GM12875 (cell line): ENCODE measurements at regions not wholly inside any gene's neighbourhood (a gene's known extent, or its start where the extent isn't known, plus 50 kb on each side); places are given as distances from the start of the nearest gene placed in this dataset.
"Not testable (repeated sequence)": the region's sequence is repeated elsewhere in the genome, so short reads cannot be mapped to it uniquely, and the experiment has no call there.

Experiments
- H3K4me3 ChIP-seq: one replicate; pipeline ENCODE4 v1.5.1; 2011; ENCODE audit warnings: low read depth, low read length, control low read depth
- CTCF ChIP-seq: IDR thresholded peaks from 2 replicates; pipeline ENCODE4 v1.5.1; 2011; ENCODE audit warnings: low read depth, mild to moderate bottlenecking, control low read depth, inconsistent platforms, low read length, moderate library complexity, borderline replicate concordance; ENCODE audit not compliant: insufficient read depth

GRCh38 chr7:47185170-47185569, 396.7 kb downstream of the TNS3 start:
- H3K4me3 ChIP-seq, result no peak overlapping the region
- no peak for TF ChIP-seq CTCF

- TF ChIP-seq CTCF, result no peak
- H3K4me3 ChIP-seq, result no peak overlapping the region
Observed at GRCh38 chr7:47183862-47184590, 397.9 kb downstream of the TNS3 start.

- H3K4me3 ChIP-seq, result no peak overlapping the region
- TF ChIP-seq CTCF, result no peak
Observed at GRCh38 chr7:47181746-47182361, 400.1 kb downstream of the TNS3 start.

- H3K4me3 ChIP-seq, result no peak overlapping the region
Observed at GRCh38 chr7:47180516-47180826, 401.4 kb downstream of the TNS3 start.

GRCh38 chr7:47179812-47180515, 401.9 kb downstream of the TNS3 start:
- TF ChIP-seq CTCF, result peak; percentile 61
- H3K4me3 ChIP-seq, result no peak overlapping the region

More at GRCh38 chr7:47180516-47180826, 401.4 kb downstream of the TNS3 start:
- TF ChIP-seq CTCF, result no peak

GRCh38 chr7:47172602-47173539, 409.0 kb downstream of the TNS3 start:
- H3K4me3 ChIP-seq, result not testable (repeated sequence)

- no peak overlapping the region for H3K4me3 ChIP-seq
- no peak for TF ChIP-seq CTCF
Observed at GRCh38 chr7:47170516-47170915, 411.4 kb downstream of the TNS3 start.
